ENCODE measurements at regions not wholly inside any gene's neighbourhood (a gene's known extent, or its start where the extent isn't known, plus 50 kb on each side); places are given as distances from the start of the nearest gene placed in this dataset.

DNA sequence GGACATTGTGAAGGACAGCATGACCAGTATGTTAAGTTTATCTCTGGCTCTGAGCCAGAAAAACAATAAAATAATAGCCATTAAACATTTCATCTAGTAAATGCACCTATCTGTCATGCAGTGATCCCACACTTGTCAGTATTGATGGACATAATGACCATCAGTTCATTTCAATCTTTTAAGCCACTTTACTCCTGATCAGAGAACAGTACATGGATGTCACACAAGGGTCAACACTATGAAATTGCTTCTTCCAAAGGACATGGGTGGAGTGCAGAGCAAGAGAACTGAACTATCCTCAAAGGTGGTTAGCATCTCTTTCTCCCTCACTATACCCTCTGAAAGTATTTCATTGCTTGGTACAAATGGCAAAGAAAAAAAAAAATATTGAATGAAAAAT lies 816.0 kb upstream of the GYPC start:
- no peak for TF ChIP-seq TCF3 (IDR thresholded peaks at IDR 0.05; ENCODE audit: borderline replicate concordance, insufficient read depth, low read depth, low read length)
- no peak for TF ChIP-seq BCL11A (IDR thresholded peaks at IDR 0.05; ENCODE audit: low read depth, low read length)
- TF ChIP-seq, protein P1, sequence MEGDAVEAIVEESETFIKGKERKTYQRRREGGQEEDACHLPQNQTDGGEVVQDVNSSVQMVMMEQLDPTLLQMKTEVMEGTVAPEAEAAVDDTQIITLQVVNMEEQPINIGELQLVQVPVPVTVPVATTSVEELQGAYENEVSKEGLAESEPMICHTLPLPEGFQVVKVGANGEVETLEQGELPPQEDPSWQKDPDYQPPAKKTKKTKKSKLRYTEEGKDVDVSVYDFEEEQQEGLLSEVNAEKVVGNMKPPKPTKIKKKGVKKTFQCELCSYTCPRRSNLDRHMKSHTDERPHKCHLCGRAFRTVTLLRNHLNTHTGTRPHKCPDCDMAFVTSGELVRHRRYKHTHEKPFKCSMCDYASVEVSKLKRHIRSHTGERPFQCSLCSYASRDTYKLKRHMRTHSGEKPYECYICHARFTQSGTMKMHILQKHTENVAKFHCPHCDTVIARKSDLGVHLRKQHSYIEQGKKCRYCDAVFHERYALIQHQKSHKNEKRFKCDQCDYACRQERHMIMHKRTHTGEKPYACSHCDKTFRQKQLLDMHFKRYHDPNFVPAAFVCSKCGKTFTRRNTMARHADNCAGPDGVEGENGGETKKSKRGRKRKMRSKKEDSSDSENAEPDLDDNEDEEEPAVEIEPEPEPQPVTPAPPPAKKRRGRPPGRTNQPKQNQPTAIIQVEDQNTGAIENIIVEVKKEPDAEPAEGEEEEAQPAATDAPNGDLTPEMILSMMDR (IDR thresholded peaks at IDR 0.05 in 2 of 3, conservative IDR thresholded peaks at IDR 0.05 in 1 of 3; ENCODE audit: control insufficient read depth in 2 of 3, extremely low read depth in 1 of 3, insufficient read depth in 1 of 3, low read depth in 3 of 3, low read length in 3 of 3): no peak
- no peak for TF ChIP-seq RCOR1 (conservative IDR thresholded peaks at IDR 0.05; ENCODE audit: low read depth, low read length)
- TF ChIP-seq NFYB (IDR thresholded peaks at IDR 0.05; ENCODE audit: insufficient read depth, low read depth, low read length): no peak
- no peak for TF ChIP-seq RBBP5 (conservative IDR thresholded peaks at IDR 0.05)
- no peak for TF ChIP-seq NFXL1 (IDR thresholded peaks at IDR 0.05; ENCODE audit: borderline replicate concordance)
- TF ChIP-seq TARDBP (IDR thresholded peaks at IDR 0.05; ENCODE audit: borderline replicate concordance): no peak
- TF ChIP-seq YY1 (IDR thresholded peaks at IDR 0.05; ENCODE audit: low read depth, low read length): no peak

Measured in GM12878 (cell line).